Occipital lobe (tissue), 1 donor: ENCODE measurements at regions not wholly inside any gene's neighbourhood (a gene's known extent, or its start where the extent isn't known, plus 50 kb on each side); places are given as distances from the start of the nearest gene placed in this dataset.

Experiments
- DNase-seq: peaks from one replicate; lab custom pipeline; 2025; lab: John Stamatoyannopoulos, UW

DNA sequence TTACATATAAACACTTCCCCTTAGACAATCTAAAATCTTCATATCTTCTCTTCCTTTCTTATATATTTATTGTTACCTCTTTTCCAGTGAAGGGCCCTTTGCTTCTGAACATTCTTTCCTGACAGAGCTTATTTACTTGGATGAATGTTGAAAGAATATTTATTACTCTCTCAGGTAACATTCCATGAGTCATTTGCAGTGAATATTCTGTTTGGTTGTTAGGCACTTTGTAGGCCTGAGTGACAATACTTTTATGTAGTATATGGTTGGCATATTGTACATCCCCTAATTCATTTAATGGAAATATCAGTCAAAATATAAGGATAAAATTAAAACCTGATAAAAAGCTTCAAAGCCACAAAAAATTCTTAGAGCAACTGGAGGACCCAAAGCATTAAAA, 260.9 kb upstream of the KCNMB2 start:
- DNase-seq = no peak

DNA sequence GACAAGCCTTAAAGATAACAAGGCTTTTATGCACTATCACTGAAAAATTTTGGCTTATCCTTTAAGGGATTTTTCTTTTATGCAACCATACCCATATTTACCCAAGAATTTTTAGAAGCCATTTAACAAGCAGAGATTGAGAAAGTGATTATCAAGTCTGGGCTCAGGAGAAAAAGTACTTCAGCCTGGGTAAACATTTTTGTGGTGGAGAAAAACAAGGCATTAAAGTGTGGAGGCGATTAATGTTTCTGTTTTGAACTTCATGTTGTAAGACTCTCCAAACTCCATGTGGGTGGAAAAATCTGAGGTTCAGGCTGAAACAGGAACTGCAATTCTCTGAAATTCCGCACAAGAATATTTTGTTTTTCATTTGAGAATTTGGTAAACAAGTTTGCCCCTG, 260.4 kb upstream of the KCNMB2 start:
- DNase-seq = no peak

DNA sequence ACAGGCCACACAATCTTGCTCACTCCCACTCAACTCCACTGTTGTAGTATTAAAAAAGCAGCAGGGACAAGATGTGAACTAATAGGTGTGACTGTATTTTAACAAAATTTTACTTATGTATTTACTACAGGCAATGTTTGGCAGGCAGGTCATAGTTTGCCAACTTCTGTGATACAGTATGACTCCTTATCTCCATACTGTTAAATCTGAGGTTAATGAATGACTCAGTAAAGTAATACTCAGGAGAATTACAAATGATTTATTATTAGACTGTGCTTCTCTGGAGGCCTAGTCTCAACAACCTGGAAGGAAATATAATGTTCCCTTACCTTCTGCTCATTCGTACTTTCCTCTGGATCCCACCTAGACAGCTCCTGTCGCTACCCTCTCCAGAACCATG, 258.6 kb upstream of the KCNMB2 start:
- no peak for DNase-seq

DNA sequence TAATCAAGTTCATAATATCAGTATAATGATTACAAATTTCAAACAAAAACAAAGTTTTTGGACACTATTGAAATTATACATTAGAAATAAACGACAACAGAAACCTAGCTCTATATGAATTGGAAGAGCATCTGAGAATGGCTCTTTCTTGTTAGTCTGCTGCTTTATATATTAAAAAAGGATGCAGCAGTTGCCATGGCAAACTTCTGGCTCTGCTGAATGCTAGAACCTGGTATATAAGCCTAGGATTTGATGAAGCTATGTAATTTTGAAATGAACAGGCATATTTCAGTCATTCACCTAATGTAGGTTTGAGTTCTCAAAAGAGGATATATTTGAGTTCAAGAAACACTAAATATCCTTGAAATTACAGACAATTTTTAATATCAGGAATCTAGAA, 252.7 kb upstream of the KCNMB2 start:
- no peak for DNase-seq

DNA sequence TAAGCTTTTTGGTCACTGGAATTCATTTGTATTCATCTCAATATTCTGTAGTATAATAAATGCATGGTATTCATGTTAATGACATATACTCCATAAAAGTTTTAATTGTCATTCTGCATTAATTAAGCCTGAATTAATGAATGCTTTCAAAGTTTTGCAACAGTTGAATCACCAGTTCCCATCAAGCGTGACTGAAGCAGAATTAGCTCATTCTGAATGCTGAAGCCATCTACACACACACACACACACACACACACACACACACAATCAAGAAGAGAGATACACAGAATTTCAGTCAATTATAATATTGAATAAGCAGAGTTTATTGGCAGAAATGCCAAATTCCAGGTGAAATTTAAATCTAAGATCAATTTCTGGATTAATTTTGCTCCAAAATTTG, 252.1 kb upstream of the KCNMB2 start:
- no peak for DNase-seq

DNA sequence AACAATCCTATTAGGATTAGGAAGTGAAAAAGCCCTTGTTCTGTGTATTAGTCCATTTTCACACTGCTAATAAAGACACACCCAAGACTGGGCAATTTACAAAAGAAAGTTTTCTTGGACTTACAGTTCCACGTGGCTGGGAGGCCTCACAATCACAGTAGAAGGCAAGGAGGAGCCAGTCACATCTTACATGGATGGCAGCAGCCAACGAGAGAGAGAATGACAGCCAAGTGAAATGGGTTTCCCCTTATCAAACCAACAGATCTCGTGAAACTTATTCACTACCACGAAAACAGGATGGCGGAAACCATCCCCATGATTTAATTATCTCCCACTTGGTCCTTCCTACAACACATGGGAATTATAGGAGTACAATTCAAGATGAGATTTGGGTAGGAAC, 248.2 kb upstream of the KCNMB2 start:
- no peak for DNase-seq

DNA sequence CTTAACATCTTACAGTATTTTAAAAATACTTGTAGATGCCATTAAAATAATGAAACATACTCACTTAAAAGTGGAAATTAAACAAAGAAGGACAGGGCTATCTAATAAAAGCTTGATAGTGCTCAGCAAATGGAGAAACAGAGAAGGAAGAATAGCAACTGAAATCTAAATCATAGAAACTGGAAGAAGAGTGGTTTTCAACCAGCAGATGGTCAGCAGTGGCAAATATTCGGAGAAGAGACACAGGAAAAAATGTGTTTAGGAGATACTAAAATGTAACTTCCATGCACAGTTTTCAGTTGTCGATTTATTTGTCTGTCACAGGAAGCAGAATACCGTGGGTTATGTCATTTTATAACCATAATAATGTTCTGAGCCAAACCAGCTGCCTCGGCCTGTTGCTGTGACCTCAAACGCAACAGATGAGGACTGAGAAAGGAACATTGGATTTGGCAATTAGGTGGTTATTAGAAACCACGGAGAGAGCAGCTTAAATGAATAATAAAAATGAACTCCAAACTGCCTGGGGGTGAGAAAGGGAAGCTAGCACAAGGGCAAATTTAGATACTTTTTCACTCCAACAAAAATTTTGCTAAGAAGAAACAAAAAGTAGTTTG, 246.6 kb upstream of the KCNMB2 start:
- DNase-seq = no peak

DNA sequence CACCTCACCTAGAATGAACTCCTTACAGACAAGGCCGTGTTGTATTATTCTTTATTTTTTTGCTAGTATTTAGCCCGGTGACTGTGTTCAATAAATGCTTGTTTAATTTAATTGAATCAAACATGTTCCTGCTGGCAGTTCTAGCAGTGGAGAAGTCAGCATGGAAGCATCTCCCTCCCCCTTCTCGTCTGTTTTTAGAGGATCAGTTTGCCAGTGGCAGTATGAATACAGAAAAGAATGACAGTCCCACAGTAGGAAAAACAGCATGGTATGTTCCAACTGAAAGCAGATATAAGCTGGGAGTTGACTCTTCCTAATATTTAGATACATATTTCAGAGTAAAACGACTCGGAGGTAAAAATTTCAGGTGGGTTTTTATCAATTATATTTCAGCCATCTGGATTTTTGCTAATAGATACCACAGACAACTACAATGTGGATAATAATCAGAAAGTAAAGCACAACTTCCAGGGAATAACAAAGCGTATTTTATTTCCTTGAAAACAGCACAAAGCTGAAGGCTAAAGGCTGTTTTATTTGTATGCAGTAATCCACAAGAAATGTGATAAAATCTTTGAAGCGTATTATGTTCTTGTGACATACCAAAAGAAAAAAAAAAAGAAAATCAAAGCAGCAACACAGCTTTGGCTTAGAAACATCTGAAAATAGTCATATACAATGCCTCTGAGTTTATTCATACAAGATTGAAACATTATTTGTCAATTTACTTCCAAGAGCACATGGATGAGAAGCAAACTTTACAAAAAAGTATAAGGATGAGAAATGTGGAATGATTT, 244.5 kb upstream of the KCNMB2 start:
- DNase-seq = no peak

DNA sequence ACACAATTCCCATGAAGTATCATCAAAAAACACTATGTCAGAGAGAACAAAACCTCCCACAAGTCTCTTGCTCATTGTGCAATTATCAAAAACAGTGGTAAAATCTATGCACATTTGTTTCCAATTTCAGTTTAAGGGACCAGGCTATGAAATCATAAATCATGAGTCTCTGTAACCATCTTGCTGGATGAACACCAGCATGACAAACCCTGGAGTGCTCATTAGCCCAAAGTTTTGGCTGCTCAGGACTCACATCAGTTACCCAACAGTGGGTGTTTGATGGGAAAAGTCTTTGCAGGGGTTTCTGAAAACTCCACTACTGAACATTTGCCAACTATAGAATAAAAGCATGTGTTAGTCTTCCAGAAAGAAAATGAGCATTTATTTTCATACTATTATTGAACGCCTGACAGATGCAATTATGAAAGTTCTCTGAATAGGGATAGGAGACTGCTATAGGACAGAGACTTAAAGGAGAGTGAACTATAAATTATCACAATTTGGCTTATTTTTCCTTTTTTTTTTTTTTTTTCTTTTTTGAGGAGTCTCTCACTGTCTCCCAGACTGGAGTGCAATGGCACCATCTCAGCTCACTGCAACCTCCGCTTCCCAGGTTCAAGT, 240.8 kb upstream of the KCNMB2 start:
- DNase-seq = no peak

DNA sequence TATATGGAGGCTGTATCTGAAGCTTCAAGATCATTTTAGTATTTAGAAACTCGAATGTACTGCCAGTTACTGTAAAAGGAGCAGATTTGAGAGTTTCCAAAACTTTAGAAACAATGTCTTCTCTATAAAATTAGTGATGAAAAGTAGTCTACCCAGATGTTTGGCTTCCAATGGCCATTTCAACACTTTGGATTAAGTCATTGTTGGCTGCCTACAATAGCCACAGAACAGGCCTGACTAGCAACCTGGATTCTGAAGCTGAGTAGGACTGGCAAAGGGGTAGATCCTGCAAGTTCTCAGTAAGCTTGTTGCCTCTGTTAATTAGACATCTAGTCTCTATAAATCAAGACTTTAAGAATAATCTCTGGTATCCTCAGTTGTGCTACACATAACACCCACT, 239.0 kb upstream of the KCNMB2 start:
- DNase-seq = no peak

DNA sequence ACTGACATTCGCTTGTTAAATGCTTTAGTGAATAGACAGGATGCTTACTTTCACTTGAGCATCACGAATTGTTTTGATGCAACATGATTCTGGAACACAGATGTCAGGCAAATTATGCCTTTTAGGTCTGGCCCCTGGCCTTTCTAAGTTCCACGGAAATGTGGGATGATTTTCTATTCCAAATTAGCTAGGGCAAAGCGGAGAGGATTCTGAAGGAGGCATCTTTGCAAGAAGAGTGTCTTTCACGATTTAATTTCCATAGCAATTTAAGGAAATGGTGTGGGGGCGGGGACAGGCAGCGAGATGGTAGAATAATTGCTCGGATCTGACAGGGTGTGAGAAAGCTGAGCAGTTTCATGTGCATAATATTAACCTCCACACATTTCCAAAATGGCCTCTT, 238.5 kb upstream of the KCNMB2 start:
- no peak for DNase-seq

DNA sequence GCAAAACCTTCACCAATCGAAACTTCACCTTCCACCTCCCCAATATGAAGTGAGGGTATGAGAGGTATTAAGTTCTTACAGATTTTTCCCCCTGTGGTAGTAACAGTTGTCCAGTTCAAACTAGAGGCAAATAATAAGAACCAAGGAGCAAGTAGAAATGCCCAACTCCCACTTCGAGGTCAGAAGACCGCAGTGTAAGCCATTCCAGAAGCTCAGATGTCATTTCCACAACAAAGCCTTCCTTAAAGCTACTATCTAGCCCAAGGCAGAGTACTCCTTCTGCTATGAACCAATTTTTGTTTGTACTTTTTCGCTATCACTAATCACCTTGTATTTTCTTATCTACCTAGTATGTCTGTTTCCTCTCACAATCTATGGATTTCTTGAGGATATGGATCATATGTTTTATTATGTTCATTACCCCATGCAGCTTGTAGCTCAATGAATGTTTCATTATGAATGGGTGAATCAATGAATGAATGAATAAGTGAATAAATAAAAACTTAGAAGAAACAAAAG, 235.7 kb upstream of the KCNMB2 start:
- DNase-seq = no peak

DNA sequence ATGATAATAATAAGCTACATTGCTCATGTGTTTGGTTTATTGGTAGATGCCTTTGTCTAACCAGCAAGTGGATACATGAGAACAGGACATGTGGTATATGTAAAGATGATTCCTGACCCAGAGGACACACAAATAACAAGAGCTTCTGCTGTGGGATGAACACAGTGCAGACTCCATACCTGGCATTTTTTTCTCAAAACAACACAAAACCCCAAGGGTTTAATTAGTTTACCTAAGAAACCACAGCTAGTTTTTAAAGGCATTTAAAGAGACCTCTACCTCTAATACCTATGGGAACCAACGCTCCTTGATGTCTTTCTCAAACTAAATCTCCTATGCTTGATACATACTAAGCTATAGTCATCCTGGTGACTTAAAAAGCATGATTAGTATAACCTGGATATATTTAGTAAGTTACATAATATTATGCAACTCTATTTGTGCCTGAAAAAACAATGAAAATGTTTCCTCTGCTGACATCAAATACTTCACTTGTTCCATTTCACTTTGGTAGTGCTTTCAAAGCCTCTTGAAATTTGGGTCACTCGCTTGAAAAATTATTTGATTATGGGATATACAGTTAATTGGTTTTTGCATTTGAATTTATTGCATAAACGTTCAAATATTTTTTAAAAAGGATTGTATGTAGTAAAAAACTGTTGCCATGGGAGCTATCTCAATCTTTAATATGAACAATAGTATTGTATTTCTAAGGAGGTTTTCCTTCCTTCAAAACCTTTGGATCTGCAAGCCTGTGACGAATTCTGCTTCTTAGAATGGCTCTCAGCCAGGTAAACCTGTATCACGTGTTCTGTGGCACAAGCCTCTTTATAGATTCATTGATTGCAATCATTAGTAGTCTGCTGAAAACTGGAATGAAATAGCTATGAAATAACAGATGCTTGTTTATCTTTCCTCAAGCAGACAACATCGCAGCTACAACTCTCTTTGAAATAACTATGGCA, 233.0 kb upstream of the KCNMB2 start:
- DNase-seq = no peak

DNA sequence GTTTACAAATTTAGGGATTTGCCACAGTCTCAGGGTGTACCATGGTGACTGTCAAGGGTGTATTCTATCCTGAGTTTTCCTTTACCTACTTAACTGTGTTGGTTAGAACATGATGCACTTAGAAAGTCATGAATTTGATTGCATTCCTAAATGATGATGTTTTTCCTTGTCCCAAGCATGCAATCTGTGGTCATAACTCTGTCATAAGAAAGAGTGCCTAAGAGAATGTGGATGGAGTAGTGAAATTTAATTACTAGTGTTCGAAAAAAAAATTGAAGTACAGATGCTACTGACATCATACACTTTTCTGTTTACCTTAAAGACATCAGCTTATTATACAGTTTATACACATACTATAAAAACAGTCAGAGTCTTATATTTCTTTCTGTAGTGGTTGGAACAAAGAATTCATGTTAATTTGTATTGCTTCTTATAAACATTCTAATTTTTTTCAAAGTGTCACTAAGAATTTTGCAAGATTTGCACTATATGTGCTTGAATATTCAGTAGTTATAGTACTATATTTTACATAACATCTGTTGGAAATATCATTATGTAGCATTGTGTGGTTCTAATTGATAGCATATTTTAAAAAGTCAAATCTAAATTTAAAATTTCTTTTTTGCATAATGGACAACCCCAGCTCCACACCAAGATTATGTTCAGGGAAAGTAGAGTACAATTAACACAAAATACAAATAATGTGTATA, 231.3 kb upstream of the KCNMB2 start:
- no peak for DNase-seq

DNA sequence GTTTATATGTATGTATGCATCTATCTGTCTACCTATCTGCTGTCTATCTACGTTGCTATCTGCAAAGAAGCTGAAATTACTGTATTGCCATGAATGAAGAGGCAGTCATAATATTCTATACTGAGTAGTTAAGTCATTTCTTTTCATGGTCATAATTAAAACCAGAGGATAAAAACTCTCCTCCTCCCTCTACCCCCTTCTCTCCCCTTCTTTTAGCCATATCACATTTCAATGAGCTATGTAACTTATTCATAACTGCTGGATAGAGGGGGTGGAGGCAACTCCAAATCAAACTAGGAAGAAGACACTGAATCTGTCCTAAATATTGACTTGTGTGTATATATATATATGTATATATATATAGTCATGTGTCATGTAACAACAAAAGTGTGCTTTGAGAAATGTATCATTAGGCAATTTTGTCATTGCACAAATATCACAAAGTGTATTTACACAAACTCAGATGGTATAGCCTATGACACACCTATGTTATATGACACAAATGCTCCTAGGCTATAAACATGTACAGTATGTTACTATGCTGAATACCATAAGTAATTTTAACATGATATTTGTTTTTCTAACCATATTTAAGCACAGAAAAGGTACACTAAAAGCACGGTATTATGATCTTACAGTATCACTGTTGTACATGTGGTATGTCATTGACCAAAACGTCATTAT, 229.7 kb upstream of the KCNMB2 start:
- DNase-seq = no peak

DNA sequence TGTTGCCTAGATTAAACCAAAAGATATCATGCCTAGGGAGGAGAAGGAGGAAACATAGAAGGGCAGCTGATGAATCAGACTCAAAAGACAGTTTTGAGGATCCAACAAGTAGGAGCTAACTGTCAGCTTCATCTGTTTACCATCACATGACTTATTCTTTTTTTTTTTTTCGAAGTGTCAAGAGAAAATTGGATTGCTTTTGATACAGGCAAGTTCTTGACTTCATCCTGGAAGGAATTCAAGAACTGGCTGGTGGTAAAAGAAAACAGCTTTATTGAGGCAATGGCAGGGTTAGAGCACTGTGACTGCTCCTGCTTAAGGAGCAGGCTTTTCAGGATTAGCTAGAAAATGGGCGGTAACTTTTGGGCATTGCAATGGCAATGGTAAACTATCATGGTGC, 227.5 kb upstream of the KCNMB2 start:
- no peak for DNase-seq

DNA sequence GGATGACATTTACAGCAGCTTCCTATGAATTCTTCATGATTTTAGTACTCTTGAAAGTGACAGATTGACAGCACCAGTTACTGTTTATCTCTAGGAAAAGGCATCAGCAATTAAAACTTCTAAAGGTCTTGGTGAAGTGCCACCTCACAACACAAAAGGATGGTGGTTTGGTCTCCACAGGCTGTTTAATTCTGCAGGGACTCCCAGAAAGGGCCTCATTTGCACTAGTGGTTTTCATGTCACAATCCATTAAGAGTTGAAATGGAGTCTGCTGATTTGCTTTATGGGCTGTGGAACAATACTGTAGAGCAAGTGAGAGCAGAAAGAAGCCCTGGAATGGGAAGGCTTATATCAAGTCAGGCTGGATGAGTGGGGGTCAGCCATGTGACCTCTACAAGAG, 225.3 kb upstream of the KCNMB2 start:
- DNase-seq = no peak

DNA sequence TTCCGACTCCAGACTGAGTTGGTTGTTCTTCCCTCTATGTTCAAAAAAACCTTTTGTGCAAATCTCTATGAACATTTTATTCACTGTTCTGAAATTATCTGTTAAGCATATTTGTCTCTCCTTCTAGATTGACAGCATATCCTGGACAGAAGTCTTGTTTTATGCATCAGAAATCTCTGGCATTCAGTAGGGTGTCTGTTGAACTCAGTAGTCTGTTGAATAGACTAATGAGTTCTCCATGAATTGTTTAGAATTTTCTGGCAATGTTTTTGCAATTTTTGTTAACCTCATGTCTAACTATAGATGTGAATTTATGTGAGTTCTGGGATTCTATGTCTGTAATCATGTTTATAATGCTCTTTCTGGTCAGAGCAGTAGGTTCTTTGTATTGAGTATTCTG, 222.5 kb upstream of the KCNMB2 start:
- no peak for DNase-seq

DNA sequence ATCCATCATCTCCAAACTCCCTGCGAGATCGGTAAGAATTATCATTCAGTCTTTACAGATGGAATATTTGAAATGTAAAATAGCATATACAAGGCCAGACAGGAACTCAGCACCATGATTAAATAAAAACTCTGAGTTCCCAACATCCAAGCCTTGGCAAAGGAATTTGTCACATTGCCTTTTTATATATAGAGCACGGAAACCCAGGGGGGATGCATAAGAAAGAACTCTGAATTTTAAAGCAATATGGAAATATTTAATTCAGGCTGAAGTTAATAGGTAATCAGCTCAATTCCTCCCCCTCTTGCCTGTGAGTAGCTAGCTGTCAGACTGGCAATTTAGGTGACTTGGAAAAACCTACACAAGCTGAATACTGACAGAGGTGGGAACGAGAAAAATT, 217.9 kb upstream of the KCNMB2 start:
- no peak for DNase-seq
